NCI-H2029 (cell line): ENCODE measurements at regions not wholly inside any gene's neighbourhood (a gene's known extent, or its start where the extent isn't known, plus 50 kb on each side); places are given as distances from the start of the nearest gene placed in this dataset.

Experiments used
- DNase-seq: peaks from one replicate; lab custom pipeline; 2025; lab: John Stamatoyannopoulos, UW

- DNase-seq = no peak
These were observed 918.3 kb downstream of the EPHA4 start for GRCh38 chr2:220653776-220654175.

GRCh38 chr2:220654322-220654721, 917.8 kb downstream of the EPHA4 start:
- no peak for DNase-seq

- DNase-seq = no peak
These were observed 911.6 kb downstream of the EPHA4 start for GRCh38 chr2:220660277-220661145.

- no peak for DNase-seq
These were observed 909.7 kb downstream of the EPHA4 start for GRCh38 chr2:220662431-220662830.

GRCh38 chr2:220663065-220663464, 909.0 kb downstream of the EPHA4 start:
- no peak for DNase-seq

- no peak for DNase-seq
These were observed 907.6 kb downstream of the EPHA4 start for GRCh38 chr2:220664272-220665107.

- peak; percentile 68 for DNase-seq
These were observed 907.0 kb downstream of the EPHA4 start for GRCh38 chr2:220665108-220665471.

- DNase-seq = no peak
These were observed 902.8 kb downstream of the EPHA4 start for GRCh38 chr2:220669324-220669723.

- peak; percentile 61 for DNase-seq
These were observed 901.6 kb downstream of the EPHA4 start for GRCh38 chr2:220670511-220670910.

- no peak for DNase-seq
These were observed 898.8 kb downstream of the EPHA4 start for GRCh38 chr2:220673151-220673874.

- DNase-seq = no peak
These were observed 898.1 kb downstream of the EPHA4 start for GRCh38 chr2:220674033-220674432.

GRCh38 chr2:220676695-220677094, 895.4 kb downstream of the EPHA4 start:
- no peak for DNase-seq

- no peak for DNase-seq
These were observed 893.2 kb downstream of the EPHA4 start for GRCh38 chr2:220678943-220679342.

- DNase-seq = no peak
These were observed 889.5 kb downstream of the EPHA4 start for GRCh38 chr2:220682616-220683015.

GRCh38 chr2:220684099-220684498, 888.0 kb downstream of the EPHA4 start:
- DNase-seq = no peak

- peak; percentile 37 for DNase-seq
These were observed 884.8 kb downstream of the EPHA4 start for GRCh38 chr2:220687231-220687843.

- no peak for DNase-seq
These were observed 876.5 kb downstream of the EPHA4 start for GRCh38 chr2:220695397-220696279.

- no peak for DNase-seq
These were observed 875.8 kb downstream of the EPHA4 start for GRCh38 chr2:220696280-220696669.

GRCh38 chr2:220697011-220697410, 875.1 kb downstream of the EPHA4 start:
- no peak for DNase-seq

- no peak for DNase-seq
These were observed 871.0 kb downstream of the EPHA4 start for GRCh38 chr2:220701115-220701514.

- DNase-seq = no peak
These were observed 868.8 kb downstream of the EPHA4 start for GRCh38 chr2:220703279-220703678.
